ENCODE measurements at regions not wholly inside any gene's neighbourhood (a gene's known extent, or its start where the extent isn't known, plus 50 kb on each side); places are given as distances from the start of the nearest gene placed in this dataset.

DNA sequence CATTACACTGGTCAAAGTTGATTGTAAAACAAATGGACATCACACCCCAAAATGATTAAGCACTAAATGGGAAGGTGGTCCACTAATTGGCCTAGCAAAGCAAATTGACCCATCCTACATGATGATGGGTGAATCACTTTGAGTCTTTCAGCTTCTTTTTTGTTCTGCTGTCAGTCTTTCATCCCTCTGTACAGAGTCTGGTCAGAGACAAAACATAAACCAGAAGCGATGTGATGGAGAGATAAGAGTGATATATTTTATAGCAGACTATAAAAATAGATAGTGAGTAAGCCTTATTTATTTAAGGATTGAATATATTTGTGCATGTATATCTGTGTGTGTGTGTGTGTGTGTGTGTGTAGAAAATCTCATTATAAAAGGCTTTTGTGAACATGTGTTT is 618.4 kb upstream of the SOX9 start:
- no peaks in the 10 kb centered on the region for H3K27me3 ChIP-seq
- intact Hi-C loops (cut with DNase I; ENCODE audit: low total_unique reads) = no loop called here
- no peaks in the 10 kb centered on the region for H3K4me1 ChIP-seq
- no peak overlapping the region for H3K4me3 ChIP-seq
- H3K27ac ChIP-seq = no peak overlapping the region
- 77 to 89% (median 81%) methylated on average over 1 of the region's 1 CpG for WGBS, 5 donors
- no peaks in the 10 kb centered on the region for H3K9me3 ChIP-seq
- H3K36me3 ChIP-seq = no peaks in the 10 kb centered on the region
- TF ChIP-seq, protein P1, sequence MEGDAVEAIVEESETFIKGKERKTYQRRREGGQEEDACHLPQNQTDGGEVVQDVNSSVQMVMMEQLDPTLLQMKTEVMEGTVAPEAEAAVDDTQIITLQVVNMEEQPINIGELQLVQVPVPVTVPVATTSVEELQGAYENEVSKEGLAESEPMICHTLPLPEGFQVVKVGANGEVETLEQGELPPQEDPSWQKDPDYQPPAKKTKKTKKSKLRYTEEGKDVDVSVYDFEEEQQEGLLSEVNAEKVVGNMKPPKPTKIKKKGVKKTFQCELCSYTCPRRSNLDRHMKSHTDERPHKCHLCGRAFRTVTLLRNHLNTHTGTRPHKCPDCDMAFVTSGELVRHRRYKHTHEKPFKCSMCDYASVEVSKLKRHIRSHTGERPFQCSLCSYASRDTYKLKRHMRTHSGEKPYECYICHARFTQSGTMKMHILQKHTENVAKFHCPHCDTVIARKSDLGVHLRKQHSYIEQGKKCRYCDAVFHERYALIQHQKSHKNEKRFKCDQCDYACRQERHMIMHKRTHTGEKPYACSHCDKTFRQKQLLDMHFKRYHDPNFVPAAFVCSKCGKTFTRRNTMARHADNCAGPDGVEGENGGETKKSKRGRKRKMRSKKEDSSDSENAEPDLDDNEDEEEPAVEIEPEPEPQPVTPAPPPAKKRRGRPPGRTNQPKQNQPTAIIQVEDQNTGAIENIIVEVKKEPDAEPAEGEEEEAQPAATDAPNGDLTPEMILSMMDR (IDR thresholded peaks at IDR 0.05) = no peak
- TF ChIP-seq POLR2AphosphoS5 (IDR thresholded peaks at IDR 0.05) (no peak), POLR2A (IDR thresholded peaks at IDR 0.05) (no peak), EP300 (IDR thresholded peaks at IDR 0.05) (no peak)
- DNase-seq = no peak

DNA sequence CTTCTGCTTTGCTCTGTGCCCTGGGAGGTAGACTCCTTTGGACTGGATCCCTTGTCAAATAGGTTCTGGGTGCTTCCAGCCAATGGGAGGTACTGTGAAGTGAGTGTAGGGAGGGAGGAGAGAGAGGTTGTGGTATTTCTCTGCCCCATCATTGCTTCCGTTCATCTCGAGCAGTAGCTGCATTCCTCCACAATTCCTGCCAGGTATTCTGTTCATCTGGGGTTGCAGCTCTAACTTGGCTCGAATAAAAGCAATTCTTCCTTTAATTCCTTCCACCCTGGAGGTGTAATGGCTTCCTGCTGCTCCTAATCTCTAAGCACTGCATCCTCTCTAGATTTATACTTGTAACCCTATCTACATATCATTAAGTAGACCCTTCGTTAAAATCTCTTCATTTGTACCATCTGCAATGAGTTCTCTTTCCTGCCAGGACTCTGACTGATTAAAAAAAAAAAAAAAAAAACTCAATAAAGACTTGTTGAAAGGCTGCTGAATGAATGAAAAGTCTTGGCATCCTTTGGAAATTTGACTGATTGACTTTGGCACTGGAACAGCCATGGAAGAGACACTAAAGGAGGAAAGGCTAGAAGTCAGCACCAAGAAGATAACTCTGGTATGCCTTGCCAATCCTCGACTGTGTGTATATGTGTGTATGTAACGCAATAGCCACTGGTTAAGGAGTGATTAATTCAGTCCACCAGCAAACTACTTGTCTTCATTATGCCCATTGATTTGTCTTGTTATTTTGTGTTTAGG is 616.9 kb upstream of the SOX9 start:
- H3K4me3 ChIP-seq = no peak overlapping the region
- H3K9me3 ChIP-seq = no peaks in the 10 kb centered on the region
- intact Hi-C loops (cut with DNase I; ENCODE audit: low total_unique reads) = no loop called here
- DNase-seq = no peak
- no peaks in the 10 kb centered on the region for H3K4me1 ChIP-seq
- WGBS, 5 donors = 60 to 70% (median 66%) methylated on average over 6 of the region's 6 CpGs
- no peaks in the 10 kb centered on the region for H3K36me3 ChIP-seq
- no peak for TF ChIP-seq POLR2A (IDR thresholded peaks at IDR 0.05)
- TF ChIP-seq, protein P1 (IDR thresholded peaks at IDR 0.05) = no peak
- TF ChIP-seq EP300 (IDR thresholded peaks at IDR 0.05) = no peak
- no peak for TF ChIP-seq POLR2AphosphoS5 (IDR thresholded peaks at IDR 0.05)
- H3K27me3 ChIP-seq = no peaks in the 10 kb centered on the region
- H3K27ac ChIP-seq = no peak overlapping the region

DNA sequence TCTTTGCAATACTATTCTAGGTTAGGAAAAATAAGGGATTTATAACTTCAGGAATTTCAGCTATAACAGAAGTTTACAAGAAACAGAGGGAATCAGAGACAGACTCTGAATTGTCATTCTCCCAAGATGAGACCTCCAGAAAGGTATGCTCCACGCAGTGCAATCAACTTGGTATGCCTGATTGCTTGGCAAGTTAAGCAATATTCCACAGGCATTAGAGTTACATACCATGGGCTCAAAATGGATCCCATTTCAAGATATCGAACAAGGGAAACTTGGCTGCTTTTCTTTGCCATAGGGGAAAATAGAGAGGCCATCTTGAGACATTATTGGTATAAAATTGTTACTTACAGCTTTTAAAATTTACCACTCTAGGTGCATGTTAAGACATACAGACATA is 615.6 kb upstream of the SOX9 start:
- intact Hi-C loops (cut with DNase I; ENCODE audit: low total_unique reads) = no loop called here
- no peak overlapping the region for H3K4me3 ChIP-seq
- no peak overlapping the region for H3K27ac ChIP-seq
- no peaks in the 10 kb centered on the region for H3K36me3 ChIP-seq
- 71 to 91% (median 78%) methylated on average over 2 of the region's 2 CpGs for WGBS, 5 donors
- TF ChIP-seq POLR2AphosphoS5 (IDR thresholded peaks at IDR 0.05) (no peak), EP300 (IDR thresholded peaks at IDR 0.05) (no peak), POLR2A (IDR thresholded peaks at IDR 0.05) (no peak)
- TF ChIP-seq, protein P1 (IDR thresholded peaks at IDR 0.05) = no peak
- no peaks in the 10 kb centered on the region for H3K4me1 ChIP-seq
- H3K27me3 ChIP-seq = no peaks in the 10 kb centered on the region
- H3K9me3 ChIP-seq = no peaks in the 10 kb centered on the region
- no peak for DNase-seq

DNA sequence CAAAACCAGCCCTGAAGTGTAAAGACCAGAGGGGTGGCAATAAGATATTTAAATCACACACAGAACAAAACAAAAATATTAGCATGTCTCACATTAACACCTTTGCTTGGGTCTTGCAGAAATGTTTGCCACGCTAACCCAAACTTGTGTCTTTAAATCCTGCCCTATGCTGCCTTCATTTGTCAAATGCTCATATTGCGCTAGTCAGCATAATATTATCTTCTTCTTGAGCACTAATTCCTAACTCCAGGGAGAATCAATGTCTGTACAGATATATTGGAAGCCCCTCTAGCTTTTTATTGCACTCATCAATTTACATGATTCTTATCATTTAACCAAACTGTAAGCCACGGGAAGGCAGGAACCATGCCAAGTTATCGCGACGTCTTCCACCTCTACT is 614.8 kb upstream of the SOX9 start:
- WGBS, 5 donors = 79 to 85% (median 81%) methylated on average over 6 of the region's 6 CpGs
- no peak overlapping the region for H3K4me3 ChIP-seq
- no peaks in the 10 kb centered on the region for H3K9me3 ChIP-seq
- no peaks in the 10 kb centered on the region for H3K4me1 ChIP-seq
- H3K36me3 ChIP-seq = no peaks in the 10 kb centered on the region
- no peak for DNase-seq
- H3K27me3 ChIP-seq = no peaks in the 10 kb centered on the region
- no peak overlapping the region for H3K27ac ChIP-seq
- TF ChIP-seq EP300 (IDR thresholded peaks at IDR 0.05) (no peak), POLR2A (IDR thresholded peaks at IDR 0.05) (no peak), POLR2AphosphoS5 (IDR thresholded peaks at IDR 0.05) (no peak)
- TF ChIP-seq, protein P1 (IDR thresholded peaks at IDR 0.05) = no peak
- intact Hi-C loops (cut with DNase I; ENCODE audit: low total_unique reads) = no loop called here

Data from stomach (tissue), 8 donors.